Epithelial cell of proximal tubule (primary cell): ENCODE measurements at regions not wholly inside any gene's neighbourhood (a gene's known extent, or its start where the extent isn't known, plus 50 kb on each side); places are given as distances from the start of the nearest gene placed in this dataset.

Experiments
- DNase-seq: peaks from one replicate; pipeline ENCODE4 v3.0.0-alpha.2; 2011; ENCODE audit warnings: low read depth
- H3K4me3 ChIP-seq: 2 replicates; pipeline ENCODE4 v1.5.1; 2011; ENCODE audit warnings: low read depth, mild to moderate bottlenecking, low read length
- TF ChIP-seq, protein P1 (sequence below): conservative IDR thresholded peaks from 2 replicates; pipeline ENCODE4 v1.5.1; 2012; ENCODE audit warnings: low read depth, mild to moderate bottlenecking, low read length

DNA sequence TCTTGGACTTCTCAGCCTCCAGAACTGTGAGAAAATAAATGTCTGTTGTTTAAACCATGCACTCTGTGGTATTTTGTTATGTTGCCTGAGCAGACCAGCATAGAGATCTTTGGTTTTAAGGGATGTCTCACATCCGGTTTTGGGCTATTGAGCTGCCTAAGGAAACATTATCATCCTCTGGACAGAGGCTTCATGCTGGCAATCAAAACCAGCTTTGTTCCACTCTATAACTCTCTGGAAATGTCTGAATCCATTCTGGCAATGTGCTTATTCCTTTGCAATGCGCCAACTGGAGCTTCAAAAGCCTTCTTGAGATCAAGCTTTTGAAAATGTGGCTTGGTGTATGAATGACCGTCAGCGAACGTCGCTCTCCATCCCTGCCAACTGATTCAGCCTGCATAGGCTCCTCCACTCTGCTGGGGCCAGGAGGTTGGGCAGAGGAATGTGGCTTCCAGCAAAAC, 183.6 kb upstream of the MGAT5 start:
- DNase-seq = no peak
- TF ChIP-seq, protein P1, sequence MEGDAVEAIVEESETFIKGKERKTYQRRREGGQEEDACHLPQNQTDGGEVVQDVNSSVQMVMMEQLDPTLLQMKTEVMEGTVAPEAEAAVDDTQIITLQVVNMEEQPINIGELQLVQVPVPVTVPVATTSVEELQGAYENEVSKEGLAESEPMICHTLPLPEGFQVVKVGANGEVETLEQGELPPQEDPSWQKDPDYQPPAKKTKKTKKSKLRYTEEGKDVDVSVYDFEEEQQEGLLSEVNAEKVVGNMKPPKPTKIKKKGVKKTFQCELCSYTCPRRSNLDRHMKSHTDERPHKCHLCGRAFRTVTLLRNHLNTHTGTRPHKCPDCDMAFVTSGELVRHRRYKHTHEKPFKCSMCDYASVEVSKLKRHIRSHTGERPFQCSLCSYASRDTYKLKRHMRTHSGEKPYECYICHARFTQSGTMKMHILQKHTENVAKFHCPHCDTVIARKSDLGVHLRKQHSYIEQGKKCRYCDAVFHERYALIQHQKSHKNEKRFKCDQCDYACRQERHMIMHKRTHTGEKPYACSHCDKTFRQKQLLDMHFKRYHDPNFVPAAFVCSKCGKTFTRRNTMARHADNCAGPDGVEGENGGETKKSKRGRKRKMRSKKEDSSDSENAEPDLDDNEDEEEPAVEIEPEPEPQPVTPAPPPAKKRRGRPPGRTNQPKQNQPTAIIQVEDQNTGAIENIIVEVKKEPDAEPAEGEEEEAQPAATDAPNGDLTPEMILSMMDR = no peak
- H3K4me3 ChIP-seq = no peak overlapping the region

DNA sequence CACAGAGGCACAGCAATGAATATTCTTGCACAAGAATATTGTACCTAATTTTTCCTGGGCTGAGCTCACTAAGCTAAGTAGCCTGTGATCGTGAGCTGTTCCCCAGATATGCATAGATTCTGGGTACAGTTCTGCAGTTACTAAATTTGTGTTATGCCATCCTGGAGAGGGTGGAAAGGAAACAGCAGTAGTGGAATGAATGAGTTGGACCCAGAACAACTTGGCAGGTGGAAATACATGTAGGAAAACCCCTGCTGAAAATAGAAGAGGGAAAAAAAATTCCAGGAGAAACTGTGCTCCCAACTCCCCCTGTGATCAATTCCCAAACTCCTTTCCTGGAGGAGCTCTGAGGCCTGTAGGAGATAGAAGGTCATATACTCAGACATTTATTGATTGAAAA, 181.5 kb upstream of the MGAT5 start:
- TF ChIP-seq, protein P1 = no peak
- DNase-seq = no peak

DNA sequence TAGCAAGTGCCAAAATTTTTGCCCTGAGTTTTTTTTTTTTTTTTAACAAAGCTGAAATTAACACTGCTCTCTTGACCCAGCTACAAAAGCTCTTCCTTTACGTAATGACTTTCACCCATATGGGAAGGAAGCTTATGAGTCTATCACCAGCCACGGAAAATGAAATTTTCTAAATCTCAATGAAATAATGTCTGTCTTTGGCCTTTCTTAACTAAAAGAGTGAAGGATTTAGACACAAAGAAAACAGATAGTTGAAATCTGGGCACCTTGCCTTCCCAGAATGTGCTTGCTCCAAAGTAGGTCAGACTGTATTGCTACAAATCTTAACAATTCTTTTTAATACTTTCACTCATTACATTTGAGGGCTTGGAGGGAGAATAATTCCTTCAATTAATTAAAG, 180.8 kb upstream of the MGAT5 start:
- TF ChIP-seq, protein P1 = no peak
- no peak overlapping the region for H3K4me3 ChIP-seq
- DNase-seq = no peak

More for the DNA sequence above, 181.5 kb upstream of the MGAT5 start:
- H3K4me3 ChIP-seq = no peak overlapping the region

DNA sequence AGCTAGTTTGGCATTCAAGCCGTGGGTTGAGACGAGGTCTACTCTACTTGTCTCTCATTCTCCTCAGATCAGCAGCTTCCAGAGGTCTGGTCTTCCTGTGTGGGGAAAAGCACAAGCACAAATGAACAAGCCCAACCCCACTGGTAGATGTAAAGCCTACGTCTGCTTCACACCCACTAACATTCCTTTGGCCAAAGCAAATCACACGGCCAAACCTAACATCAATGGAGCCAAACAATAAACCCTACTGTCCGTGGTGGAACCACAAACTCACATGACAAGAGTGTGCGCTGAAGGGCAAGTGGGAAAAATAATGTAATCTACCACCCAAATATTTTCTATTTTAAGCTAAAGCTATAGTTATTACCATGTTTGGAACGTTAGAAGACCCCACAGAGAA, 179.3 kb upstream of the MGAT5 start:
- DNase-seq = no peak
- H3K4me3 ChIP-seq = no peak overlapping the region
- TF ChIP-seq, protein P1 = no peak

DNA sequence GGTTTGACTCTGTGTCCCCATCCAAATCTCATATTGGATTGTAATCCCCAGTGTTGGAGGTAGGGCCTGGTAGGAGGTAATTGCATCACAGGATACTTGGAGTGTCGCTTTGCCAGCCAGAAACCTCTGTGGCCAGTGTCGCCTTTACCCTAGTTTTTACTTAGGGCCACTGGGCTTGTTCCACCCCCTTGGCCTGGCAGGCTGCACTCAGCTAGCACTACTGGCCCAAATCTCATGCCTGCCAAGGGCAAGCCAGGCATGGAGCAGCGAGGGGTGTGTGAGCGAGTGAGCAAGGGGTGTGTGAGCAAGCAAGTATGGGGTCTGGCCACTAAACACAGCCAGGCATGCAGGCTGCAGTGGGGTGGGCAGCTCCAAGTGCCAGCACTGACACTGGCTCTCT, 178.7 kb upstream of the MGAT5 start:
- TF ChIP-seq, protein P1 = no peak
- no peak overlapping the region for H3K4me3 ChIP-seq
- no peak for DNase-seq

DNA sequence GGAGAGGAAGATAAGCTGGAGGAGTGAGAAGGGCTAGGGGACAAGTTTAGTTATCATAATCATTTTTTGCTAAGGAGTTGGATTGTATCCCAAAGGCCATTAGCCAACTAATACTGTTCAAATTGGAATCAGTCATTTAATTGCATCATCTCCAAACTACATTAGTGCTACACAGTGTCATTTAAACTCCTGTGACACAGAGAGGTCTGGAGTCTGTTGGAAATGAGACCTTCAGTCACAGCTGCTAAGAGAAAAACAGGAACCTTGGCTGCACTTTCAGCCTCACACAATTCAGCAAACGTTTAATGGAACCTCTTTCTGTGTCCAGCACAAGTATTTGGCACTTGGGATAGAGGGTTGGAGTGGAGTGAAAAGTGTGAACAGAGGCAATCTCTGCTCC, 175.5 kb upstream of the MGAT5 start:
- TF ChIP-seq, protein P1 = no peak
- no peak for DNase-seq
- H3K4me3 ChIP-seq = no peak overlapping the region

DNA sequence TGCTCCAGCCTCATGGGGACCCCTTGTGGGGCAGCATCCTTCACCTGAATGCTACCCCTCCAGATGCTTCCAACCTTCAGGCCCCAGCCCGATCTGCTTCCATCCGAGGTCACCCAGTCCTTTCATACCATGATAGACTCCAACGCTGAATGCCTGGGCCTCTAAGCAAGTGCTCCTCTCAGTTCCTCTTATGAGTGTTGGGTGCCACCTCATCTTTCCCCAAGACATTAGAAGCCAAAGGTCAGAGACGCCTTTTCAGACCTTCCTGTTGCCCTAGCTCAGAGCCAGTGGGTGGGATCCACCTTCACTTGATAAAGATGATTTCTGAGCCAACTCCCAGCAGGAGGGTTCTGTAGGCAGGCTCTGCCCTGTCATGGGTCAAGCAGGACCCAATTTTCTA, 174.5 kb upstream of the MGAT5 start:
- H3K4me3 ChIP-seq = no peak overlapping the region
- no peak for DNase-seq
- TF ChIP-seq, protein P1 = no peak
